HG02870 (cell line): ENCODE measurements at regions not wholly inside any gene's neighbourhood (a gene's known extent, or its start where the extent isn't known, plus 50 kb on each side); places are given as distances from the start of the nearest gene placed in this dataset.
"Not testable (repeated sequence)": the region's sequence is repeated elsewhere in the genome, so short reads cannot be mapped to it uniquely, and the experiment has no call there.

Experiments used
- ATAC-seq: cut with Tn5 transposase; IDR thresholded peaks from one replicate; pipeline ENCODE4 v1.9.1; 2021; ENCODE audit warnings: mild to moderate bottlenecking, moderate library complexity; ENCODE audit not compliant: unreplicated experiment

- no peak for ATAC-seq
Measured at GRCh38 chr19:31054430-31054829, 294.8 kb downstream of the TSHZ3 start.

GRCh38 chr19:31049431-31049830, 299.8 kb downstream of the TSHZ3 start:
- ATAC-seq: no peak

- no peak for ATAC-seq
Measured at GRCh38 chr19:31046024-31046423, 303.2 kb downstream of the TSHZ3 start.

- ATAC-seq: no peak
Measured at GRCh38 chr19:31041461-31041860, 307.8 kb downstream of the TSHZ3 start.

- no peak for ATAC-seq
Measured at GRCh38 chr19:31039151-31039550, 310.1 kb downstream of the TSHZ3 start.

- no peak for ATAC-seq
Measured at GRCh38 chr19:31037286-31037980, 311.8 kb downstream of the TSHZ3 start.

- not testable (repeated sequence) for ATAC-seq
Measured at GRCh38 chr19:31031455-31031854, 317.8 kb downstream of the TSHZ3 start.

- no peak for ATAC-seq
Measured at GRCh38 chr19:31023038-31023437, 326.2 kb downstream of the TSHZ3 start.

- ATAC-seq: no peak
Measured at GRCh38 chr19:31018936-31019335, 330.3 kb downstream of the TSHZ3 start.

- no peak for ATAC-seq
Measured at GRCh38 chr19:31015778-31016177, 333.5 kb downstream of the TSHZ3 start.

GRCh38 chr19:31014668-31015067, 334.6 kb downstream of the TSHZ3 start:
- no peak for ATAC-seq

GRCh38 chr19:31013384-31014020, 335.7 kb downstream of the TSHZ3 start:
- ATAC-seq: no peak

- ATAC-seq: no peak
Measured at GRCh38 chr19:31002518-31003244, 346.6 kb downstream of the TSHZ3 start.

- ATAC-seq: no peak
Measured at GRCh38 chr19:31001991-31002390, 347.2 kb downstream of the TSHZ3 start.

- ATAC-seq: no peak
Measured at GRCh38 chr19:31000913-31001312, 348.3 kb downstream of the TSHZ3 start.

GRCh38 chr19:30999726-31000125, 349.5 kb downstream of the TSHZ3 start:
- no peak for ATAC-seq

- no peak for ATAC-seq
Measured at GRCh38 chr19:30997222-30997621, 352.0 kb downstream of the TSHZ3 start.

GRCh38 chr19:30978639-30979038, 370.6 kb downstream of the TSHZ3 start:
- no peak for ATAC-seq

GRCh38 chr19:30969591-30969990, 379.6 kb downstream of the TSHZ3 start:
- no peak for ATAC-seq

- no peak for ATAC-seq
Measured at GRCh38 chr19:30968841-30969399, 380.3 kb downstream of the TSHZ3 start.

- ATAC-seq: no peak
Measured at GRCh38 chr19:30968210-30968609, 381.0 kb downstream of the TSHZ3 start.

GRCh38 chr19:30966486-30966885, 382.8 kb downstream of the TSHZ3 start:
- ATAC-seq: no peak
